DND-41 (cell line): ENCODE measurements at regions not wholly inside any gene's neighbourhood (a gene's known extent, or its start where the extent isn't known, plus 50 kb on each side); places are given as distances from the start of the nearest gene placed in this dataset.

Experiments used
- ATAC-seq: fragments of 200-7000 bp; cut with Tn5 transposase; 3 replicates; pipeline ENCODE4 v1.9.1; 2021; ENCODE audit warnings: low read depth; ENCODE audit not compliant: insufficient read depth
- DNase-seq: peaks from one replicate; pipeline ENCODE4 v3.0.0-alpha.2; 2020
- H2AFZ ChIP-seq: 2 replicates; pipeline ENCODE4 v1.6.0; 2012; ENCODE audit warnings: low read depth, low read length
- H3K27ac ChIP-seq: 2 replicates; pipeline ENCODE4 v1.5.1; 2012; ENCODE audit warnings: low read length, inconsistent platforms
- H3K27me3 ChIP-seq: fragments of 200-600 bp; sonication (generic); 2 replicates; pipeline ENCODE4 v1.6.0; 2012; ENCODE audit warnings: low read length, mild to moderate bottlenecking, inconsistent platforms; ENCODE audit not compliant: insufficient read depth, poor library complexity
- H3K36me3 ChIP-seq: 2 replicates; pipeline ENCODE4 v1.5.1; 2012; ENCODE audit warnings: low read length, inconsistent platforms; ENCODE audit not compliant: insufficient read depth
- H3K4me1 ChIP-seq: 2 replicates; pipeline ENCODE4 v1.5.1; 2012; ENCODE audit warnings: mild to moderate bottlenecking, low read length; ENCODE audit not compliant: insufficient read depth
- H3K4me2 ChIP-seq: 2 replicates; pipeline ENCODE4 v1.6.0; 2012; ENCODE audit warnings: mild to moderate bottlenecking, moderate library complexity, low read length, inconsistent platforms; ENCODE audit not compliant: insufficient read depth
- H3K4me3 ChIP-seq, 2 experiments: fragments of 200-600 bp in 1 of 2; shearing (Covaris generic) in 1 of 2; 2 replicates each; pipeline ENCODE4 v1.5.1; 2012 to 2016; ENCODE audit warnings: inconsistent platforms in 2 of 2, low read length in 2 of 2, mild to moderate bottlenecking in 2 of 2, low read depth in 1 of 2, moderate library complexity in 1 of 2
- H3K79me2 ChIP-seq: 2 replicates; pipeline ENCODE4 v1.6.0; 2012; ENCODE audit warnings: low read length, inconsistent platforms; ENCODE audit not compliant: insufficient read depth
- H3K9ac ChIP-seq: 2 replicates; pipeline ENCODE4 v1.6.0; 2012; ENCODE audit warnings: low read depth, mild to moderate bottlenecking, inconsistent platforms, low read length, moderate library complexity
- H3K9me3 ChIP-seq: 2 replicates; pipeline ENCODE4 v1.5.1; 2012; ENCODE audit warnings: low read length, moderate library complexity, mild to moderate bottlenecking, inconsistent platforms; ENCODE audit not compliant: insufficient read depth, severe bottlenecking
- H4K20me1 ChIP-seq: 2 replicates; pipeline ENCODE4 v1.6.0; 2012; ENCODE audit warnings: low read length; ENCODE audit not compliant: insufficient read depth
- CTCF ChIP-seq: IDR thresholded peaks from 2 replicates; pipeline ENCODE4 v1.5.1; 2012; ENCODE audit warnings: borderline replicate concordance, low read length, moderate library complexity, mild to moderate bottlenecking; ENCODE audit not compliant: poor library complexity, severe bottlenecking; ENCODE audit errors: extremely low read depth
- EZH2 ChIP-seq: IDR thresholded peaks from 3 replicates; pipeline ENCODE4 v1.6.1; 2012; ENCODE audit warnings: borderline replicate concordance, low read depth, mild to moderate bottlenecking, moderate library complexity, low read length, inconsistent platforms; ENCODE audit not compliant: severe bottlenecking

GRCh38 chr2:215755641-215756345, 257.6 kb downstream of the MREG start:
- no peak overlapping the region for H2AFZ ChIP-seq
- no peak overlapping the region for H3K9ac ChIP-seq
- H3K4me1 ChIP-seq = peaks cover 5% of the 10 kb centered on the region; the same call in 1 of the 2 replicates
- no peaks in the 10 kb centered on the region for H3K27me3 ChIP-seq
- no peaks in the 10 kb centered on the region for H3K79me2 ChIP-seq
- ATAC-seq = no peak
- H3K36me3 ChIP-seq = no peaks in the 10 kb centered on the region
- no peak overlapping the region for H3K4me3 ChIP-seq
- TF ChIP-seq CTCF (no peak), EZH2 (no peak)
- no peaks in the 10 kb centered on the region for H4K20me1 ChIP-seq
- DNase-seq = no peak
- no peaks in the 10 kb centered on the region for H3K9me3 ChIP-seq
- no peak overlapping the region for H3K4me2 ChIP-seq
- no peak overlapping the region for H3K27ac ChIP-seq

GRCh38 chr2:215754546-215754945, 258.8 kb downstream of the MREG start:
- Histone ChIP-seq H3K4me1 (peaks cover 9% of the 10 kb centered on the region; the same call in 1 of the 2 replicates), H3K27me3 (no peaks in the 10 kb centered on the region), H3K9ac (no peak overlapping the region), H3K27ac (no peak overlapping the region), H4K20me1 (no peaks in the 10 kb centered on the region), H3K9me3 (no peaks in the 10 kb centered on the region), H2AFZ (no peak overlapping the region), H3K4me2 (no peak overlapping the region), H3K79me2 (no peaks in the 10 kb centered on the region), H3K4me3 (no peak overlapping the region), H3K36me3 (no peaks in the 10 kb centered on the region)
- DNase-seq = no peak
- TF ChIP-seq EZH2 = no peak
- TF ChIP-seq CTCF = no peak
- no peak for ATAC-seq

- ATAC-seq (no peak), DNase-seq (no peak)
- Histone ChIP-seq H3K9me3 (no peaks in the 10 kb centered on the region), H4K20me1 (no peaks in the 10 kb centered on the region), H2AFZ (no peak overlapping the region), H3K4me2 (no peak overlapping the region), H3K79me2 (no peaks in the 10 kb centered on the region), H3K4me1 (peaks cover 9% of the 10 kb centered on the region; the same call in 1 of the 2 replicates), H3K9ac (no peak overlapping the region), H3K36me3 (no peaks in the 10 kb centered on the region), H3K27me3 (no peaks in the 10 kb centered on the region), H3K4me3 (no peak overlapping the region), H3K27ac (no peak overlapping the region)
- TF ChIP-seq EZH2 = no peak
- TF ChIP-seq CTCF = no peak
Measured at GRCh38 chr2:215753808-215754207, 259.5 kb downstream of the MREG start.
